ENCODE measurements at regions not wholly inside any gene's neighbourhood (a gene's known extent, or its start where the extent isn't known, plus 50 kb on each side); places are given as distances from the start of the nearest gene placed in this dataset.

GRCh38 chr2:12300019-12300602 lies 416.6 kb upstream of the TRIB2 start:
- TF ChIP-seq YY1 (IDR thresholded peaks at IDR 0.05; ENCODE audit: insufficient read depth, insufficient read length) = no peak
- TF ChIP-seq SUZ12 (IDR thresholded peaks at IDR 0.05; ENCODE audit: extremely low read depth, insufficient read depth, insufficient read length) = no peak
- TF ChIP-seq ZNF274 (IDR thresholded peaks at IDR 0.05; ENCODE audit: low read depth, low read length) = no peak
